DND-41 (cell line): ENCODE measurements at regions not wholly inside any gene's neighbourhood (a gene's known extent, or its start where the extent isn't known, plus 50 kb on each side); places are given as distances from the start of the nearest gene placed in this dataset.

Experiments
- EZH2 ChIP-seq: IDR thresholded peaks from 3 replicates; pipeline ENCODE4 v1.6.1; 2012; ENCODE audit warnings: borderline replicate concordance, low read depth, mild to moderate bottlenecking, moderate library complexity, low read length, inconsistent platforms; ENCODE audit not compliant: severe bottlenecking
- TF ChIP-seq, protein P1 (sequence below): IDR thresholded peaks from 2 replicates; pipeline ENCODE4 v1.5.1; 2012; ENCODE audit warnings: borderline replicate concordance, low read length, moderate library complexity, mild to moderate bottlenecking; ENCODE audit not compliant: poor library complexity, severe bottlenecking; ENCODE audit errors: extremely low read depth

DNA sequence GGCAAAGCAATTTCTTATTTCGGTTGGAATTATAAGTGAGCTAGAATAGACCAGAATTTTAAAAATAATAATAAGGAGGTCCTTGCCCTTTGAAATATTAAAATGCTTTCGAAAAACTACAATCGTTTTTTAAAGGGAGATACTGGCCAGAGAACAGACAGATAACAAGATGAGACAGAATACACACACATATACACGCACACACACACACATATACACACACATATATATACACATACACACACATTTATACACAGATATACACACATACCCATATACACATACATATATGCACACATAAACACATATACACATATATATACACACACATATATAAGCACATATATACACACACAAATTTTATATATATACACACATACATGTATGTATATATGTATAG lies 175.3 kb upstream of the MIR17HG start:
- TF ChIP-seq, protein P1, sequence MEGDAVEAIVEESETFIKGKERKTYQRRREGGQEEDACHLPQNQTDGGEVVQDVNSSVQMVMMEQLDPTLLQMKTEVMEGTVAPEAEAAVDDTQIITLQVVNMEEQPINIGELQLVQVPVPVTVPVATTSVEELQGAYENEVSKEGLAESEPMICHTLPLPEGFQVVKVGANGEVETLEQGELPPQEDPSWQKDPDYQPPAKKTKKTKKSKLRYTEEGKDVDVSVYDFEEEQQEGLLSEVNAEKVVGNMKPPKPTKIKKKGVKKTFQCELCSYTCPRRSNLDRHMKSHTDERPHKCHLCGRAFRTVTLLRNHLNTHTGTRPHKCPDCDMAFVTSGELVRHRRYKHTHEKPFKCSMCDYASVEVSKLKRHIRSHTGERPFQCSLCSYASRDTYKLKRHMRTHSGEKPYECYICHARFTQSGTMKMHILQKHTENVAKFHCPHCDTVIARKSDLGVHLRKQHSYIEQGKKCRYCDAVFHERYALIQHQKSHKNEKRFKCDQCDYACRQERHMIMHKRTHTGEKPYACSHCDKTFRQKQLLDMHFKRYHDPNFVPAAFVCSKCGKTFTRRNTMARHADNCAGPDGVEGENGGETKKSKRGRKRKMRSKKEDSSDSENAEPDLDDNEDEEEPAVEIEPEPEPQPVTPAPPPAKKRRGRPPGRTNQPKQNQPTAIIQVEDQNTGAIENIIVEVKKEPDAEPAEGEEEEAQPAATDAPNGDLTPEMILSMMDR: no peak
- no peak for TF ChIP-seq EZH2
